ENCODE measurements at regions not wholly inside any gene's neighbourhood (a gene's known extent, or its start where the extent isn't known, plus 50 kb on each side); places are given as distances from the start of the nearest gene placed in this dataset.

- intact Hi-C loops (cut with micrococcal nuclease; ENCODE audit: unreplicated experiment): no loop called here
These were observed 202.0 kb upstream of the PCDH7 start for GRCh38 chr4:30518211-30518610.

GRCh38 chr4:30525662-30526315 lies 194.4 kb upstream of the PCDH7 start:
- ChIA-PET POLR2A (no interaction called here), CTCF (ENCODE audit: unreplicated experiment) (no interaction called here)
- H2AFZ ChIP-seq (ENCODE audit: low read length): no peak overlapping the region
- H3K4me3 ChIP-seq (ENCODE audit: low read depth, low read length, poor library complexity, severe bottlenecking): no peak overlapping the region
- H4K20me1 ChIP-seq (ENCODE audit: insufficient read depth, low read length): no peaks in the 10 kb centered on the region
- no peaks in the 10 kb centered on the region for H3K9me3 ChIP-seq (ENCODE audit: low read length)
- BruUV-seq (replicated peaks): no TSS peak
- TF ChIP-seq EZH2phosphoT487 (IDR thresholded peaks at IDR 0.05; ENCODE audit: borderline replicate concordance, low read depth, low read length): no peak
- TF ChIP-seq, protein P1, sequence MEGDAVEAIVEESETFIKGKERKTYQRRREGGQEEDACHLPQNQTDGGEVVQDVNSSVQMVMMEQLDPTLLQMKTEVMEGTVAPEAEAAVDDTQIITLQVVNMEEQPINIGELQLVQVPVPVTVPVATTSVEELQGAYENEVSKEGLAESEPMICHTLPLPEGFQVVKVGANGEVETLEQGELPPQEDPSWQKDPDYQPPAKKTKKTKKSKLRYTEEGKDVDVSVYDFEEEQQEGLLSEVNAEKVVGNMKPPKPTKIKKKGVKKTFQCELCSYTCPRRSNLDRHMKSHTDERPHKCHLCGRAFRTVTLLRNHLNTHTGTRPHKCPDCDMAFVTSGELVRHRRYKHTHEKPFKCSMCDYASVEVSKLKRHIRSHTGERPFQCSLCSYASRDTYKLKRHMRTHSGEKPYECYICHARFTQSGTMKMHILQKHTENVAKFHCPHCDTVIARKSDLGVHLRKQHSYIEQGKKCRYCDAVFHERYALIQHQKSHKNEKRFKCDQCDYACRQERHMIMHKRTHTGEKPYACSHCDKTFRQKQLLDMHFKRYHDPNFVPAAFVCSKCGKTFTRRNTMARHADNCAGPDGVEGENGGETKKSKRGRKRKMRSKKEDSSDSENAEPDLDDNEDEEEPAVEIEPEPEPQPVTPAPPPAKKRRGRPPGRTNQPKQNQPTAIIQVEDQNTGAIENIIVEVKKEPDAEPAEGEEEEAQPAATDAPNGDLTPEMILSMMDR (conservative IDR thresholded peaks at IDR 0.05; ENCODE audit: low read length): no peak
- H3K4me1 ChIP-seq (ENCODE audit: insufficient read depth, low read length, poor library complexity, severe bottlenecking): no peaks in the 10 kb centered on the region
- no peaks in the 10 kb centered on the region for H3K36me3 ChIP-seq (ENCODE audit: insufficient read depth, low read length)
- no peaks in the 10 kb centered on the region for H3K79me2 ChIP-seq (ENCODE audit: insufficient read depth, low read depth, low read length)
- intact Hi-C loops (cut with micrococcal nuclease; ENCODE audit: unreplicated experiment): no loop called here
- no peak overlapping the region for H3K27ac ChIP-seq (ENCODE audit: low read depth, low read length, poor library complexity, severe bottlenecking)
- no peaks in the 10 kb centered on the region for H3K9me2 ChIP-seq (ENCODE audit: insufficient read depth, low read length)
- H3K4me2 ChIP-seq (ENCODE audit: low read length): no peak overlapping the region
- DNase-seq (ENCODE audit: low spot score): no peak

More at GRCh38 chr4:30518211-30518610, 202.0 kb upstream of the PCDH7 start:
- no peaks in the 10 kb centered on the region for H3K36me3 ChIP-seq (ENCODE audit: insufficient read depth, low read length)
- H3K9me2 ChIP-seq (ENCODE audit: insufficient read depth, low read length): no peaks in the 10 kb centered on the region
- TF ChIP-seq, protein P1 (conservative IDR thresholded peaks at IDR 0.05; ENCODE audit: low read length): no peak
- TF ChIP-seq EZH2phosphoT487 (IDR thresholded peaks at IDR 0.05; ENCODE audit: borderline replicate concordance, low read depth, low read length): no peak
- H2AFZ ChIP-seq (ENCODE audit: low read length): no peak overlapping the region
- BruUV-seq (replicated peaks): no TSS peak
- DNase-seq (ENCODE audit: low spot score): no peak
- no peak overlapping the region for H3K4me2 ChIP-seq (ENCODE audit: low read length)
- no peaks in the 10 kb centered on the region for H3K79me2 ChIP-seq (ENCODE audit: insufficient read depth, low read depth, low read length)
- no peaks in the 10 kb centered on the region for H4K20me1 ChIP-seq (ENCODE audit: insufficient read depth, low read length)
- no peak overlapping the region for H3K4me3 ChIP-seq (ENCODE audit: low read depth, low read length, poor library complexity, severe bottlenecking)
- H3K4me1 ChIP-seq (ENCODE audit: insufficient read depth, low read length, poor library complexity, severe bottlenecking): no peaks in the 10 kb centered on the region
- H3K9me3 ChIP-seq (ENCODE audit: low read length): no peaks in the 10 kb centered on the region
- ChIA-PET CTCF (ENCODE audit: unreplicated experiment) (no interaction called here), POLR2A (no interaction called here)
- no peak overlapping the region for H3K27ac ChIP-seq (ENCODE audit: low read depth, low read length, poor library complexity, severe bottlenecking)

- Histone ChIP-seq H3K36me3 (ENCODE audit: insufficient read depth, low read length) (no peaks in the 10 kb centered on the region), H2AFZ (ENCODE audit: low read length) (no peak overlapping the region), H3K27ac (ENCODE audit: low read depth, low read length, poor library complexity, severe bottlenecking) (no peak overlapping the region), H3K9me3 (ENCODE audit: low read length) (no peaks in the 10 kb centered on the region), H4K20me1 (ENCODE audit: insufficient read depth, low read length) (no peaks in the 10 kb centered on the region), H3K9me2 (ENCODE audit: insufficient read depth, low read length) (no peaks in the 10 kb centered on the region), H3K4me1 (ENCODE audit: insufficient read depth, low read length, poor library complexity, severe bottlenecking) (no peaks in the 10 kb centered on the region), H3K79me2 (ENCODE audit: insufficient read depth, low read depth, low read length) (no peaks in the 10 kb centered on the region), H3K4me3 (ENCODE audit: low read depth, low read length, poor library complexity, severe bottlenecking) (no peak overlapping the region), H3K4me2 (ENCODE audit: low read length) (no peak overlapping the region)
- intact Hi-C loops (cut with micrococcal nuclease; ENCODE audit: unreplicated experiment): no loop called here
- ChIA-PET POLR2A (no interaction called here), CTCF (ENCODE audit: unreplicated experiment) (no interaction called here)
- DNase-seq (ENCODE audit: low spot score): no peak
- no TSS peak for BruUV-seq (replicated peaks)
- TF ChIP-seq EZH2phosphoT487 (IDR thresholded peaks at IDR 0.05; ENCODE audit: borderline replicate concordance, low read depth, low read length): no peak
- TF ChIP-seq, protein P1 (conservative IDR thresholded peaks at IDR 0.05; ENCODE audit: low read length): no peak
These were observed 184.9 kb upstream of the PCDH7 start for GRCh38 chr4:30535255-30535654.
